ENCODE measurements at regions not wholly inside any gene's neighbourhood (a gene's known extent, or its start where the extent isn't known, plus 50 kb on each side); places are given as distances from the start of the nearest gene placed in this dataset.

- no peak overlapping the region for H3K4me3 ChIP-seq (replicated peaks in 1 of 2; ENCODE audit: low read depth in 2 of 2, low read length in 2 of 2)
- peak; percentile 14 to 26 for DNase-seq (ENCODE audit: low read depth in 2 of 2)
- TF ChIP-seq CTCF (IDR thresholded peaks at IDR 0.05; ENCODE audit: low read depth, low read length): no peak
Measured at GRCh38 chr3:14303336-14304100, 98.9 kb upstream of the SLC6A6 start.

- TF ChIP-seq CTCF (IDR thresholded peaks at IDR 0.05; ENCODE audit: low read depth, low read length): no peak
- no peak overlapping the region for H3K4me3 ChIP-seq (replicated peaks in 1 of 2; ENCODE audit: low read depth in 2 of 2, low read length in 2 of 2)
- no peak for DNase-seq (ENCODE audit: low read depth in 2 of 2)
Measured at GRCh38 chr3:14304101-14305045, 98.0 kb upstream of the SLC6A6 start.

GRCh38 chr3:14305324-14305723 is 97.1 kb upstream of the SLC6A6 start:
- TF ChIP-seq CTCF (IDR thresholded peaks at IDR 0.05; ENCODE audit: low read depth, low read length): no peak
- no peak overlapping the region for H3K4me3 ChIP-seq (replicated peaks in 1 of 2; ENCODE audit: low read depth in 2 of 2, low read length in 2 of 2)
- DNase-seq (ENCODE audit: low read depth in 2 of 2): peak in 1 of 2 donors; percentile 57

GRCh38 chr3:14306142-14306541 is 96.3 kb upstream of the SLC6A6 start:
- no peak for TF ChIP-seq CTCF (IDR thresholded peaks at IDR 0.05; ENCODE audit: low read depth, low read length)
- H3K4me3 ChIP-seq (replicated peaks in 1 of 2; ENCODE audit: low read depth in 2 of 2, low read length in 2 of 2): no peak overlapping the region
- DNase-seq (ENCODE audit: low read depth in 2 of 2): no peak

- TF ChIP-seq CTCF (IDR thresholded peaks at IDR 0.05; ENCODE audit: low read depth, low read length): no peak
- DNase-seq (ENCODE audit: low read depth in 2 of 2): no peak
- H3K4me3 ChIP-seq (replicated peaks in 1 of 2; ENCODE audit: low read depth in 2 of 2, low read length in 2 of 2): no peak overlapping the region
Measured at GRCh38 chr3:14307656-14308302, 94.6 kb upstream of the SLC6A6 start.

GRCh38 chr3:14311729-14312128 is 90.7 kb upstream of the SLC6A6 start:
- TF ChIP-seq CTCF (IDR thresholded peaks at IDR 0.05; ENCODE audit: low read depth, low read length): no peak
- H3K4me3 ChIP-seq (replicated peaks in 1 of 2; ENCODE audit: low read depth in 2 of 2, low read length in 2 of 2): no peak overlapping the region
- DNase-seq (ENCODE audit: low read depth in 2 of 2): no peak

Data from cardiac fibroblast (primary cell).